Spleen (tissue), 11 donors: ENCODE measurements at regions not wholly inside any gene's neighbourhood (a gene's known extent, or its start where the extent isn't known, plus 50 kb on each side); places are given as distances from the start of the nearest gene placed in this dataset.
A peak's percentile ranks its signal among the peaks of the same experiment; 100 is the strongest.

Source experiments
- DNase-seq: peaks from one replicate; pipeline ENCODE4 v3.0.0-alpha.2; 2020
- H3K27ac ChIP-seq, 8 donors: fragments of 200-600 bp; sonication (generic) in 7 of 8; 1 replicate in 4 of 8; 2 replicates in 4 of 8; pipeline versions ENCODE4 v1.5.0 to v1.8.0; 2016 to 2021; ENCODE audit warnings: inconsistent platforms in 4 of 8, mild to moderate bottlenecking in 4 of 8, moderate library complexity in 1 of 8
- H3K27me3 ChIP-seq, 7 donors: fragments of 200-600 bp; sonication (generic) in 6 of 7; replicated peaks in 1 of 7; 1 replicate in 4 of 7; 2 replicates in 3 of 7; pipeline versions ENCODE4 v1.5.0 to v1.8.0; 2016 to 2021; ENCODE audit warnings: inconsistent platforms in 3 of 7, mild to moderate bottlenecking in 1 of 7
- H3K36me3 ChIP-seq, 6 donors: fragments of 200-600 bp; sonication (generic) in 5 of 6; 1 replicate in 4 of 6; 2 replicates in 2 of 6; pipeline versions ENCODE4 v1.5.0 to v1.8.0; 2016 to 2021; ENCODE audit warnings: inconsistent platforms in 2 of 6
- H3K4me1 ChIP-seq, 6 donors: fragments of 200-600 bp; sonication (generic) in 5 of 6; 1 replicate in 3 of 6; 2 replicates in 3 of 6; pipeline versions ENCODE4 v1.5.0 to v1.8.0; 2016 to 2021; ENCODE audit warnings: inconsistent platforms in 3 of 6
- H3K4me3 ChIP-seq, 8 donors: fragments of 200-600 bp; sonication (generic) in 7 of 8; 1 replicate in 4 of 8; 2 replicates in 4 of 8; pipeline versions ENCODE4 v1.5.0 to v1.8.0; 2016 to 2021; ENCODE audit warnings: inconsistent platforms in 4 of 8, mild to moderate bottlenecking in 4 of 8, moderate library complexity in 2 of 8
- H3K9me3 ChIP-seq, 8 donors: fragments of 200-600 bp; sonication (generic) in 7 of 8; 1 replicate in 4 of 8; 2 replicates in 4 of 8; pipeline versions ENCODE4 v1.5.0 to v1.8.0; 2016 to 2021; ENCODE audit warnings: inconsistent platforms in 4 of 8
- POLR2A ChIP-seq, 3 donors: fragments of 450-650 bp; IDR thresholded peaks; one replicate each; pipeline ENCODE4 v1.5.1; 2017; ENCODE audit warnings: antibody characterized with exemption in 3 of 3, mild to moderate bottlenecking in 1 of 3
- POLR2AphosphoS5 ChIP-seq, 3 donors: sonication (generic); formaldehyde crosslinking; IDR thresholded peaks; one replicate each; pipeline ENCODE4 v1.5.1; 2017; ENCODE audit warnings: antibody characterized with exemption in 3 of 3
- WGBS, 5 donors: extraction: QIAGEN DNeasy Blood & Tissue Kit in 3 of 5; methylation state at CpG; one replicate each; pipeline versions ENCODE4 v1.1.5 to v1.1.7; 2013 to 2018; 5-methylcytosine and 5-hydroxymethylcytosine counted together
- intact Hi-C: fragments of 100-400 bp; cut with DNase I; formaldehyde crosslinking; loops from one replicate; pipeline ENCODE4 v1.15.0; 2023; ENCODE audit warnings: low total_unique reads
- TF ChIP-seq, protein P1 (sequence below), 11 experiments: fragments of 200-600 bp in 7 of 11; fragments of 450-650 bp in 4 of 11; sonication (generic) in 4 of 11; IDR thresholded peaks in 8 of 11; conservative IDR thresholded peaks in 3 of 11; 1 replicate in 7 of 11; 2 replicates in 4 of 11; pipeline versions ENCODE4 v1.4.0 to v1.8.0; 2016 to 2021; ENCODE audit warnings: antibody characterized with exemption in 11 of 11, inconsistent platforms in 4 of 11, mild to moderate bottlenecking in 1 of 11
- donor health status: healthy with polysubstance abuse.
- donor health status: DM: no; HTN: no; CAD: no; lungs with moderate emphysema.
- donor health status: DM: no; HTN: no; CAD: no.
- donor health status: Bipolar disorder and iron deficiency.
- donor health status: healthy.
- donor health status: DM: no; HTN: no; CAD: no.
- donor health status: DM: yes; HTN: yes; CAD: no.

DNA sequence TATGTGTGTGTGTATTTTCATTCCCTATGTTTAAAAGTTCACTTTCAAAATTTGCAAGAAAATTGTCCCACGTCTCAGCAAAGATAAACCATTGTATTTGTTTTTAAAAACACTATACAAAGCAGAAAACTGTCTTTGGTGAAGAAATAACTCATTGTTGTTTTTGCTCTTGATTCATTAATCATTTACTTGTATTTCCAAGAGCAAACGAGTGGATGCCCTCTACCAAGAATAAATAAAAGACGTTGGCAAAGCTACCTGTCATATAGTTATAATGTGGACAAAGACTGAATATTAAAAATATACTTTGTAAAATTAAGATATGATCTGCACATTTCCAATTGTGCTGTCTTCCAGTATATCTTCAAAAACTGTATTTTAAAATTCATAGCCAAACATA lies 210.9 kb upstream of the NDST3 start:
- Histone ChIP-seq H3K36me3 (no peaks in the 10 kb centered on the region), H3K4me1 (no peaks in the 10 kb centered on the region), H3K27me3 (no peaks in the 10 kb centered on the region), H3K9me3 (no peaks in the 10 kb centered on the region), H3K4me3 (no peak overlapping the region), H3K27ac (no peak overlapping the region)
- no peak for DNase-seq
- 62 to 82% (median 70%) methylated on average over 3 of the region's 3 CpGs for WGBS, 5 donors
- intact Hi-C loops, result no loop called here
- TF ChIP-seq POLR2AphosphoS5 (IDR thresholded peaks at IDR 0.05), result no peak
- TF ChIP-seq, protein P1, sequence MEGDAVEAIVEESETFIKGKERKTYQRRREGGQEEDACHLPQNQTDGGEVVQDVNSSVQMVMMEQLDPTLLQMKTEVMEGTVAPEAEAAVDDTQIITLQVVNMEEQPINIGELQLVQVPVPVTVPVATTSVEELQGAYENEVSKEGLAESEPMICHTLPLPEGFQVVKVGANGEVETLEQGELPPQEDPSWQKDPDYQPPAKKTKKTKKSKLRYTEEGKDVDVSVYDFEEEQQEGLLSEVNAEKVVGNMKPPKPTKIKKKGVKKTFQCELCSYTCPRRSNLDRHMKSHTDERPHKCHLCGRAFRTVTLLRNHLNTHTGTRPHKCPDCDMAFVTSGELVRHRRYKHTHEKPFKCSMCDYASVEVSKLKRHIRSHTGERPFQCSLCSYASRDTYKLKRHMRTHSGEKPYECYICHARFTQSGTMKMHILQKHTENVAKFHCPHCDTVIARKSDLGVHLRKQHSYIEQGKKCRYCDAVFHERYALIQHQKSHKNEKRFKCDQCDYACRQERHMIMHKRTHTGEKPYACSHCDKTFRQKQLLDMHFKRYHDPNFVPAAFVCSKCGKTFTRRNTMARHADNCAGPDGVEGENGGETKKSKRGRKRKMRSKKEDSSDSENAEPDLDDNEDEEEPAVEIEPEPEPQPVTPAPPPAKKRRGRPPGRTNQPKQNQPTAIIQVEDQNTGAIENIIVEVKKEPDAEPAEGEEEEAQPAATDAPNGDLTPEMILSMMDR (IDR thresholded peaks at IDR 0.05 in 8 of 11, conservative IDR thresholded peaks at IDR 0.05 in 3 of 11), result no peak
- TF ChIP-seq POLR2A (IDR thresholded peaks at IDR 0.05), result no peak

DNA sequence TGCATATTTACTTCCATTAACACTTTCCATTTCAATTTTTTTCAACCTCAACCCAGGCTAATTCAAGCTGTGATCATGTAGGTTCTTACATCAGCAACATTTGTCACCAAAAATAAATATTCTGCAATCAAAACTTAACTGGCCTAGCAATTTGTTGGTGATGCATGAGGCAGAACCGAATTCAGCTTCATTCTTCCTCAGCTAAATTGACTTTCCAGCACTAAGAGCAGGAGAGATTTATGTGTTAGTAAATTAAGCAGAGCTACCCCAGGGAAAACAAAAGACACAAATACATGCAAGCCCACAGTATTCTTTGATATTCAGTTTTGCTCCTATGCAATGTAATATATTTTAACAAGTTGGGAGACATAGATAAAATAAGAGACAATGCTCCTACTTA lies 208.7 kb upstream of the NDST3 start:
- H3K4me1 ChIP-seq, result no peaks in the 10 kb centered on the region
- TF ChIP-seq POLR2AphosphoS5 (IDR thresholded peaks at IDR 0.05) (no peak), POLR2A (IDR thresholded peaks at IDR 0.05) (no peak)
- TF ChIP-seq, protein P1 (IDR thresholded peaks at IDR 0.05 in 8 of 11, conservative IDR thresholded peaks at IDR 0.05 in 3 of 11), result no peak
- intact Hi-C loops, result no loop called here
- H3K27me3 ChIP-seq, result no peaks in the 10 kb centered on the region
- 49 to 74% (median 66%) methylated on average over 1 of the region's 1 CpG for WGBS, 5 donors
- H3K9me3 ChIP-seq, result no peaks in the 10 kb centered on the region
- H3K4me3 ChIP-seq, result no peak overlapping the region
- no peak overlapping the region for H3K27ac ChIP-seq
- H3K36me3 ChIP-seq, result no peaks in the 10 kb centered on the region
- DNase-seq, result no peak

GRCh38 chr4:117831060-117831683 lies 203.1 kb upstream of the NDST3 start:
- TF ChIP-seq, protein P1 (IDR thresholded peaks at IDR 0.05 in 8 of 11, conservative IDR thresholded peaks at IDR 0.05 in 3 of 11), result no peak
- TF ChIP-seq POLR2AphosphoS5 (IDR thresholded peaks at IDR 0.05) (peak in 2 of 3 donors; percentile 35 to 56), POLR2A (IDR thresholded peaks at IDR 0.05) (no peak)
- Histone ChIP-seq H3K27me3 (no peaks in the 10 kb centered on the region), H3K9me3 (peaks cover 0 to 4% (median 0%) of the 10 kb centered on the region in 8 donors), H3K4me3 (no peak overlapping the region), H3K4me1 (no peaks in the 10 kb centered on the region), H3K36me3 (no peaks in the 10 kb centered on the region), H3K27ac (peak overlapping the region in 4 of 8 donors; percentile 31 to 66 (median 48))
- DNase-seq, result no peak
- whole genome bisulfite sequencing, 5 donors, result 77 to 83% (median 77%) methylated on average over 9 to 10 of the region's 10 CpGs
- intact Hi-C loops, result no loop called here

GRCh38 chr4:117835566-117835965 lies 198.7 kb upstream of the NDST3 start:
- no peaks in the 10 kb centered on the region for H3K4me1 ChIP-seq
- no peak for DNase-seq
- 91 to 97% (median 95%) methylated on average over 10 of the region's 10 CpGs for WGBS, 5 donors
- no peaks in the 10 kb centered on the region for H3K36me3 ChIP-seq
- no peak overlapping the region for H3K27ac ChIP-seq
- peaks cover 0 to 4% (median 0%) of the 10 kb centered on the region in 8 donors for H3K9me3 ChIP-seq
- intact Hi-C loops, result no loop called here
- TF ChIP-seq POLR2AphosphoS5 (IDR thresholded peaks at IDR 0.05) (no peak), POLR2A (IDR thresholded peaks at IDR 0.05) (no peak)
- TF ChIP-seq, protein P1 (IDR thresholded peaks at IDR 0.05 in 8 of 11, conservative IDR thresholded peaks at IDR 0.05 in 3 of 11), result no peak
- no peak overlapping the region for H3K4me3 ChIP-seq
- no peaks in the 10 kb centered on the region for H3K27me3 ChIP-seq
